Epithelial cell of proximal tubule (primary cell): ENCODE measurements at regions not wholly inside any gene's neighbourhood (a gene's known extent, or its start where the extent isn't known, plus 50 kb on each side); places are given as distances from the start of the nearest gene placed in this dataset.

ENCODE experiments used
- DNase-seq: peaks from one replicate; pipeline ENCODE4 v3.0.0-alpha.2; 2011; ENCODE audit warnings: low read depth
- H3K4me3 ChIP-seq: 2 replicates; pipeline ENCODE4 v1.5.1; 2011; ENCODE audit warnings: low read depth, mild to moderate bottlenecking, low read length
- TF ChIP-seq, protein P1 (sequence below): conservative IDR thresholded peaks from 2 replicates; pipeline ENCODE4 v1.5.1; 2012; ENCODE audit warnings: low read depth, mild to moderate bottlenecking, low read length

DNA sequence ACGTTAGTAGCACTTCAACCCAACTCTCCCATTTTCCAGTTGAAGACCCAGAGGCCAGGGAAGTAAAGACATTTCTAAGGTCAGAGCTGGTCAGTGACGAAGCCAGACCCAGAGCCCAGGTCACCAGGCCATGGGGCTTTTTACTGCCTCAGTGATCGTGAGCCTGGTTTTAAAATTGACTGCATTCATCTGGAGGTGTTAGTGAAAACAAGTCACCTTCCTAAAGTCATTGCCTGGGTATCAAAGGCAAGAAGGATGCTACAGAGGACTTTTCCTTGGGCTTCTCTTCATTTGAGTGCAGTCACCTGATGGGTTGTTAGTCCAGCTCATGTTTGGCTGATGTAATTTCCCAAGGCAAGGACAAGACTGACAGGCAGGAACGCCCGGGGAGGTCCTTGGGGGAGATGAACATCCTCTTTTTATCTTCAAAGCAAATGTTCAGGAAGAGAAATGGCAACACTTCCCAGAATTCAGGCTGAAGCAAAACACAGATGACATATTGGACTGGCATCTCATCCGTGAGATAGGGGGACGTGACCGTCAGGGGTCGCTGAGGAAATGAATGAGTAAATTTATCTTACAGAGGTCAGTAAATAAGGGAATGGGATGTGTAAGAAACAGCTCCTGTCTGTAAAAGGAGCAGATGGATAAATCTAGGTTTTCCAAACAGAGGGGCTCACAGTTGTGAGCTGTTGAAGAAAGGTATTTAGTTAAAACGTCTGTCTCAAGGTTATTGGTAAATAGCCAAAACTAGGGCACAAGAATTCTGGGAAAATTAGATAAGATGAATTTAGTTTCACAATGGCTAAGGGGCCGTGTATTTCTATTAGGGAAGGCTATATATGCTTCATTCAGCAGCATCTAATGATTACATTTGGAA, 201.2 kb downstream of the OPA1 start:
- TF ChIP-seq, protein P1, sequence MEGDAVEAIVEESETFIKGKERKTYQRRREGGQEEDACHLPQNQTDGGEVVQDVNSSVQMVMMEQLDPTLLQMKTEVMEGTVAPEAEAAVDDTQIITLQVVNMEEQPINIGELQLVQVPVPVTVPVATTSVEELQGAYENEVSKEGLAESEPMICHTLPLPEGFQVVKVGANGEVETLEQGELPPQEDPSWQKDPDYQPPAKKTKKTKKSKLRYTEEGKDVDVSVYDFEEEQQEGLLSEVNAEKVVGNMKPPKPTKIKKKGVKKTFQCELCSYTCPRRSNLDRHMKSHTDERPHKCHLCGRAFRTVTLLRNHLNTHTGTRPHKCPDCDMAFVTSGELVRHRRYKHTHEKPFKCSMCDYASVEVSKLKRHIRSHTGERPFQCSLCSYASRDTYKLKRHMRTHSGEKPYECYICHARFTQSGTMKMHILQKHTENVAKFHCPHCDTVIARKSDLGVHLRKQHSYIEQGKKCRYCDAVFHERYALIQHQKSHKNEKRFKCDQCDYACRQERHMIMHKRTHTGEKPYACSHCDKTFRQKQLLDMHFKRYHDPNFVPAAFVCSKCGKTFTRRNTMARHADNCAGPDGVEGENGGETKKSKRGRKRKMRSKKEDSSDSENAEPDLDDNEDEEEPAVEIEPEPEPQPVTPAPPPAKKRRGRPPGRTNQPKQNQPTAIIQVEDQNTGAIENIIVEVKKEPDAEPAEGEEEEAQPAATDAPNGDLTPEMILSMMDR, result no peak
- DNase-seq, result no peak

DNA sequence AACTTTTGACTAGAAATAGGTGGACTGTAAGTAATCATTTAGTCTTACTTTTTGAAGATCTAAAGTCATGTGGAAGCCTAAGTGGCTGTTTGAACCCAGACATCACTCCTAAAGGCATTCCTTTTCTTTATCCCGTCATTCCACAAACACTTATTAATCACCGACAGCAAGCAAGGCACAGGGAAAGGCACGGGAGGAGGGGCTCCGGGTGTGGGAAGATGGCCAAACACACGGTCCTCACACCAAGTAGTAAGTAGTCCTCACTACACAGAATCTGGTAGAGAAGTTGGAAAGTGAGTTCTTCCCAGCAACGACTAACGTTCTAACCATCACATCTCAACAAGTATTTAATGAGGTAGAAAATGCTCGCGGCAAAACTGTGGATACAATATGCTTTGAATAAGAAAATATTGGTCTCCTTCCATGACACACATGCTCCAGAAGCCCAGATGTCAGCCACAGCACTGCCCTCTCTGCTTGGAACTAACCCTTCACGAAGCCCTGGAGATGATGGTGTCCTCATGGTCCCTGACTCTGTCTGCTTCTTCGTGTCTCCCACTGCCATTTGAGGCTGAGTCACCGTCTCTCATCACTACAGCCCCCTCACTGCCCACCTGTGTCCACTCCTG, 202.2 kb downstream of the OPA1 start:
- TF ChIP-seq, protein P1, result no peak
- H3K4me3 ChIP-seq, result no peak overlapping the region
- no peak for DNase-seq

More for the DNA sequence above, 201.2 kb downstream of the OPA1 start:
- no peak overlapping the region for H3K4me3 ChIP-seq

- TF ChIP-seq, protein P1, result no peak
- no peak for DNase-seq
- no peak overlapping the region for H3K4me3 ChIP-seq
Measured at GRCh38 chr3:193796089-193796488, 203.1 kb downstream of the OPA1 start.

- TF ChIP-seq, protein P1, result no peak
- no peak for DNase-seq
Measured at GRCh38 chr3:193797566-193797965, 204.6 kb downstream of the OPA1 start.

GRCh38 chr3:193798051-193798450, 205.0 kb downstream of the OPA1 start:
- H3K4me3 ChIP-seq, result no peak overlapping the region
- no peak for DNase-seq
- TF ChIP-seq, protein P1, result no peak

More at GRCh38 chr3:193797566-193797965, 204.6 kb downstream of the OPA1 start:
- H3K4me3 ChIP-seq, result no peak overlapping the region

DNA sequence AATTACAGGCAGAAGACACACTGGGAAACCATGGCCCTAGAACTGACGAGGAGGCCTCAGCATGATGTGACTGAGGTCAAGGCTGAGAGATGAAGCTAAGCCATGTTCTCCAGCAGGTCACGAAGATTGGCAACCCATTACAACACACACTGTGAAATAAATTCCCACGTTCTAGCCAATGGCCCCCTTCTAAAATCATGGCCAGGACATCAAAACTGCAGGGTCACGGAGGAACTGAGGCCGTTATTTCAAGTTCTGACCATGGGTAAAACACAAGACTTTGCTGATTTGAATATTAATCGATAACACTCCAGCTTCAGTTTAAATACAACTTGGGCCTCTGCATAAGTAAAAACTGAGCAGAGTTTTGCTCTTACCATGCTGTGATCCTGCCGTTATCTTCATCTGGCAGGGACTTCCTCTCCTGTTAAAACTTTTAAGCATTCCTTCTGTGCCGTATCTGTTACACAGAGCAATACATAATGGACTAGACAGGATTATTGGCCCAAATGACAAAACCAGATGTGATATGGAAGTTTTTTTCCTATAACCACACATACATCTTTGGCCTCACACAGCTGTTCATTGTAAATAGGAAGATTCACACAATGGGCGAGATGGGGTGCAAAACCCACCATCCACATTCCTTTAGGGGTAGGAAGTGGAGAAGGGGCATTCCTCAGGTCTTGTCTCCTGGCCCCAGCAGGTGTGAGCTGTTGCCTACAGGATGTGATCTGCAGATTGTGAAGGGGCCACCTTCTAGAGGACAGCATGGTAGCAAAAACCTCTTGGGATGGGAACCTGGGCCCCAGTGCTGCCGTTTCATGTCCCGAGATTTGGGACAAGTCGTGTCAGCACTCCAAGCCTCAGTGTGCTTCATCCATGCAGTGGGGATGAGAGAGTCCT, 207.4 kb downstream of the OPA1 start:
- no peak for DNase-seq
- TF ChIP-seq, protein P1, result no peak
- no peak overlapping the region for H3K4me3 ChIP-seq
